Putamen (tissue), 1 donor: ENCODE measurements at regions not wholly inside any gene's neighbourhood (a gene's known extent, or its start where the extent isn't known, plus 50 kb on each side); places are given as distances from the start of the nearest gene placed in this dataset.

Experiments used
- DNase-seq: peaks from one replicate; pipeline ENCODE4 v3.0.0-alpha.2; 2016; ENCODE audit warnings: low spot score

DNA sequence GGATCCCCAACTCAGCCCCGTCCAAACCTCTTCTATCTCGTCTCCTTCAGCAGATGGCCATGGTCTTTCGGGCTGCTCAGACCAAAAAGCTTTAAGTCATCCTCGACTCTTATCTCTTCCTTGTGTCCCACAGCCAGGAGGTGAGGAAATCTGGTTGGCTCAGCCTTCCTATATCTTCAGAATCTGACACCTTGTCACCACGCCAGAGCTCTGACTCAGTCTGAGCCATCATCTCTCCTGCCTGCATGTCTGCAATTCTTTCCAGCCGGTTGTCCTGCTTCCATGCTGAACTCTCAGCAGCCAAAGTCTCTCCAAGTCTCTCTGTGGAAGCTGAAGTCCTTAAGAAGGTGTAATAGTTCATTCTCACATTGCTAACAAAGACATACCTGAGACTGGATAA is 419.3 kb upstream of the ADAMTS16 start:
- no peak for DNase-seq

- no peak for DNase-seq
These were observed 417.2 kb upstream of the ADAMTS16 start for GRCh38 chr5:4722886-4723285.

DNA sequence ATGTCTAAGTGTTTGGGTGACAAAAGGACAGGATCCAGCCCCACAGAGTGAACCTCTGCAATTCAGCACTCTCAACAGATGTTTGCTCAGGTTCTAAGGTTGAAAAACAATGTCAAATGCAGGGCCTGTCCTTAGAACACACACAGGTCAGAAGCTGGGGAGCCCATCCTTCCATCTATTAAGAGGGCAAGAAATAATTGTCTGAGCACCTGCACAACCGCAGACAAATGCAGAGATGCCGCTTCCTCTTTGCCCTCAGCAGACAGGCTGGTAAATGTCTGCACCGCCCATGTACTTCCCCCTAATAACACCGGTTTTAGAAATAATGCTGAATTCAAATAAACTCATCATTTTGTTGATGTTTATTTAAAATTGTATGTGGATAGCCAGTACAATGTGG is 414.5 kb upstream of the ADAMTS16 start:
- no peak for DNase-seq

- no peak for DNase-seq
These were observed 409.9 kb upstream of the ADAMTS16 start for GRCh38 chr5:4730279-4730678.

GRCh38 chr5:4734348-4734747 is 405.8 kb upstream of the ADAMTS16 start:
- no peak for DNase-seq

GRCh38 chr5:4735261-4735660 is 404.9 kb upstream of the ADAMTS16 start:
- no peak for DNase-seq

DNA sequence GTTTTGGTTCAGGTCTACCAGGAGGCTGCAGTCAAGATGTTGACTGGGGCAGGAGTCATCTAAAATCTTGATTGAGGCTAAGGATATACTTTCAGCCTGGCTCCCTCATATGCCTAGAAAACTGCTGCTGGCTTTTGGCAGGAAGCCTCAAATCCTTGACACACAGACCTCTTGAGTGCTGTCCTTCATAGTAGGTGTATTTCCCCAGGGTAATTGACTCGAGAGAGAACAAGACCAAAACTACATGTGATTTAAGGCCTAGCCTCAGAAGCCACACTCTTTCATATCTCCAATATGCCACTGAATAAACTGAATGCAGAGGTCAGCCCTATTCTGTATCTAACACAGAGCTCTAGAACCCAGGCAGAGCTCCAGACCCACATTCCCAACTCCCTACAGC is 402.3 kb upstream of the ADAMTS16 start:
- DNase-seq = no peak

- DNase-seq = no peak
These were observed 401.8 kb upstream of the ADAMTS16 start for GRCh38 chr5:4738298-4738697.

- no peak for DNase-seq
These were observed 400.0 kb upstream of the ADAMTS16 start for GRCh38 chr5:4740156-4740555.

DNA sequence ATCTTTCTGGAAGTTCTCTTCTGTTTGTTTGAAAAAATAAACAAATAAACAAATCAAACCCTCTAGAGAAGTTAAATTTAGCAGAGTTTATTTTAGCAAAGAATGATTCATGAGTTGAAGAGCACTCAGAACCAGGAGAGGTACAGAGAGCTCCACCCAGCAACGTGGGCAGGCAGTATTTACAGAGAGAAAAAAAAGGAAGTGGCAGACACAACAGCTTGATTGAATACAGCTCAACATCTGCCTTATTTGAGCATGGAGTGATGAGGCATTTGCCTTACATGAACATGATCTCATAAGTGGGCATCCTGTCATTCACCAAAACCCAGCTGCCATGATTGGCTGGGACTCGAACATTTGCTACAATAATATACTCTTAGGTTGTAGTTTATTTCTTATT is 381.6 kb upstream of the ADAMTS16 start:
- no peak for DNase-seq

- DNase-seq = no peak
These were observed 381.1 kb upstream of the ADAMTS16 start for GRCh38 chr5:4758996-4759395.

DNA sequence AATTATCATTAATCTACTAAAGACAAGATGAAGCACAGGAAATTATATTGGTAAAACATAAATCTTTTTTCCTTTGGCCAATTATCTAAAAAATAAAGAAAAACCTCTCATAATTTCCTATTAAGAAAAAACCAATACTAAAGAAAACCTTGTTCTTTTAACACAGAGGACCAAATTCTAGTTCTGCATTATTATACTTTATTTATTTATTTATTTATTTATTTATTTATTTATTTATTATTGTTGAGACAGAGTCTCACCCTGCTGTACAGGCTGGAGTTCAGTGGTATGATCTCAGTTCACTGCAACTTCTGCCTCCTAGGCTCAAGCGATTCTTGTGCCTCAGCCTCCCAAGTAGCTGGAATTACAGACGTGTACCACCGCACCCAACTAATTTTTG is 377.8 kb upstream of the ADAMTS16 start:
- DNase-seq = no peak

DNA sequence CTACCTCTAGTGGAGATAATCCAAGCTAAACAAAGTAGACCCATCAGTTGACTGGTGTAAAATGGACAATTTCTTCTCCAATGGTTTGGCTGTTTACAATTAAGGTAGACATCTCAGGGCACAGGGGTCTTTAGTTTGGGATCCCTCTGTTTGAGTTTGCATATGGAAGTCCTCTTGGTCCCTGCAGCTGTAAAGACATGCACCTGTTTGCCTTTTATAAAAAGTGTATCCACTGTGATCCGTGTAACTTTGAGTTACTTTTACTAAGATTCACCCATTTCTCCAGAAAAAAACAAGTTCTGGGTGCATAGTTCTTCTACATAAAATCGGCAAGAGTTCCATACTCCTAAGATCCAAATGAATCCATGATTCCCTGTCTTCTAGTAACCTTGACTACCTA is 374.7 kb upstream of the ADAMTS16 start:
- no peak for DNase-seq

GRCh38 chr5:4766101-4766500 is 374.0 kb upstream of the ADAMTS16 start:
- DNase-seq = no peak

- no peak for DNase-seq
These were observed 367.5 kb upstream of the ADAMTS16 start for GRCh38 chr5:4772591-4772990.

- no peak for DNase-seq
These were observed 366.3 kb upstream of the ADAMTS16 start for GRCh38 chr5:4773827-4774317.

DNA sequence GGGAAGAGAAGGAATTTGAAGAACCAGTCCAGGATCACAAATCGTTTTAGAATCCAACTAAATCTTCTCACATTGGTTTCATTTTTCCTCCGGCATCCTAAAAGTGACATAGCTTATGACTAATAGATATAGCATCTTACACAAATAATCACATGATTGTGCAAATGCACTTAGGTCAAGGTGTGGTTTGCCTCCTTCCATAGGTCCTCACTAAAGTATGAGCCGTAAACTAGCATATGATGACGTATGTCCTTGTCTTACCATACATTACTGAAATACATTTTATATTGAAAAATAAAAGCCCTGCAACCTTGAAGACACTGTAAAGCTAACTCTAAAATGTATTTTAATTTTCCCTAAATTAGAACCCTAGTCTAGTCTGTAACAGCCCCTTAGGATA is 362.7 kb upstream of the ADAMTS16 start:
- no peak for DNase-seq

DNA sequence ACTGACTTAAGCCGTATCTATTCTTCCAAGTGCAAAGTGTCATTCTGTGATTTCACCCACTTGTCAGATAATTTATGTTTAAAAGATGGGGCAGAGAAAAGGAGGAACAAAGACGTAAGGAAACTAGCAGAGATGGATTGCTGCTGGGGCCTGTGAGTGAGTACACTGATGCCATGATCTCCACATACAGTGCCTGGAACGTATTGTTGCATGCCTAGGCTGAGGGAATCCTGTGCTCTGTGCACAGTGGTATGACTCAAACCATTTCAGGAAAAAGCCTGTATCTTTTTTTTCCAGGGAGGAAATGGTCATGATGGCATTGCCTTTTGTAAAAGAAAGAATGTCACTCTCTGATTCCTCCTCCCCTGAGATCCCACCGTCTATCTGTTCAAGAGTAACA is 359.5 kb upstream of the ADAMTS16 start:
- no peak for DNase-seq

GRCh38 chr5:4781299-4781698 is 358.8 kb upstream of the ADAMTS16 start:
- no peak for DNase-seq

DNA sequence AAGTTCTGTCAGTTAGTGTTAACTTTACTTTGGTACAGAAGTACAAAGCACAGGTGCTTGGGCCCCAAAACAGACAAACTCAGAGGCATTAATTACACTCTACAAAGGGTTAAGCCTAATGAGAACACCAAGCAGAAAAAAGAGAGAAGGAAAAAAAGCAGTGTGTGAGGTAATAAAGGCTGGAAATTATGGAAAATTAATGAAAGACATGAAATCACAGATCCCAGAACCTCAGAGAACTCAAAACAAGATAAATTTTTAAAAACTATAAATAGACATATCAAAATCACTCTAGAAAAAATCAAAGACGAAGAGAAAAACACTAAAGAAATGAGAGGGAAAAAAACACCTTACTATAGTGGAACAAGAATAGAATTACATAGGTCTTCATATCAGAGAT is 354.2 kb upstream of the ADAMTS16 start:
- no peak for DNase-seq

DNA sequence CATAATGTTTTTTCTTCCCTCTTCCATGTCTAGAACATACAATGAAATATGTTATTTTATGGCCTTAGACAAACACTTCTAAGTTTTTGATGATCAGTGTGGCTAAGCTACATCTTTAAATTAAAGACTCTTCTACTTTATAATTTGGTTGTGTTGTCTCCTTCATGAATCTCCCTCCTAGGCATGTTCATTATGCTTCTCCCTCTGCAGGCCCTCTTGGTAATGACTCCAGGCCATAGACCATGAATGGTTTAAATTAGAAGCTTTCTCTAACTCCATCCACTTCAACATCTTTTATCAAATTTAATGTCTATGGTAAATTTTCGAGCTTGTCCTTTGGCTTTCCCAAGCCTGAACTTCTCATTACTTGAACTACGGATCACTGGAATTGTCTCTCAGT is 342.7 kb upstream of the ADAMTS16 start:
- no peak for DNase-seq

- DNase-seq = no peak
These were observed 338.1 kb upstream of the ADAMTS16 start for GRCh38 chr5:4802044-4802443.

DNA sequence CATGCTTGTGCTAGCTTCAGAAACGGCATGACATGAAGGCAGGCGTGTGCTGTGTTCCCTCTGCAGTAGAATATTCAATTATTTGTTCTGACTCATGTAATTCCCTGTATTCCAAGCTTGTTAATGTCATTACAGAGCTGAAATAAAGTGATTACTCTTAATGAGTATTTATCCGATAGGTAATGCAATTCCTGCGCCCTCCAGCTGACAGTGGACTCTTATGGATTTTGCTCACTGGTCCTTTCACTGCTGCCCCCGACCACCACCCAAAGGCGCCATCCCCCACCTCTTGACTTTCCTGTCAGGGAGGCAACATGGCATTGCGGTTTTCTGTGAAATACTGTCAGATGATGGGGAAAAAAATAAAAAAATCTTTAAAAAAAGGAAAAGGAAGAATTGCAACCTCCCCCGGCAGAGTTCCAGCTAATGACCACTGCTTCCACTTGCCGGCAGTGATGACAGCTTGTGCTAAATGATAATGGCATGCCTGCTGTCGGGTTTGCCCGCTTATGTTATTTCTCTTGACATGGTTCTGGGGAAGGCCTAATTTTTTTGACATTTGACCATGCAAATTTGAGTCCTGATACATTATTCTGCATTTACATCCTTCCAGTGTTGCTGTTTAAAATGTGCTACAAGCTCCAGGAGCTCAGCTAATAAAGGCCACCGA is 335.3 kb upstream of the ADAMTS16 start:
- DNase-seq = no peak

DNA sequence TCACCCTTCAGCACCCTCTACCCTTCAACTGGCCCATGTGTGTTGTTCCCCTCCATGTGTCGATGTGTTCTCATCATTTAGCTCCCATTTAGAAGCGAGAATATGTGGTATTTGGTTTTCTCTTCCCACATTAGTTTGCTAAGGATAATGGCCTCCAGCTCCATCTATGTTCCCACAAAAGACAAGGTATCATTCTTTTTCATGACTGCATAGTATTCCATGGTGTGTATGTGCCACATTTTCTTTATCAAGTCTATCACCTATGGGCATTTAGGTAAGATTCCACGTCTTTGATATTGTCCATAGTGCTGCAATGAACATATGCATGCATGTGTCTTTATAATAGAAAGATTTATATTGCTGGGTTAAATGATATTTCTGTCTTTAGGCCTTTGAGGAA is 325.1 kb upstream of the ADAMTS16 start:
- no peak for DNase-seq

- no peak for DNase-seq
These were observed 322.4 kb upstream of the ADAMTS16 start for GRCh38 chr5:4817767-4818166.
